ENCODE measurements at regions not wholly inside any gene's neighbourhood (a gene's known extent, or its start where the extent isn't known, plus 50 kb on each side); places are given as distances from the start of the nearest gene placed in this dataset.

DNA sequence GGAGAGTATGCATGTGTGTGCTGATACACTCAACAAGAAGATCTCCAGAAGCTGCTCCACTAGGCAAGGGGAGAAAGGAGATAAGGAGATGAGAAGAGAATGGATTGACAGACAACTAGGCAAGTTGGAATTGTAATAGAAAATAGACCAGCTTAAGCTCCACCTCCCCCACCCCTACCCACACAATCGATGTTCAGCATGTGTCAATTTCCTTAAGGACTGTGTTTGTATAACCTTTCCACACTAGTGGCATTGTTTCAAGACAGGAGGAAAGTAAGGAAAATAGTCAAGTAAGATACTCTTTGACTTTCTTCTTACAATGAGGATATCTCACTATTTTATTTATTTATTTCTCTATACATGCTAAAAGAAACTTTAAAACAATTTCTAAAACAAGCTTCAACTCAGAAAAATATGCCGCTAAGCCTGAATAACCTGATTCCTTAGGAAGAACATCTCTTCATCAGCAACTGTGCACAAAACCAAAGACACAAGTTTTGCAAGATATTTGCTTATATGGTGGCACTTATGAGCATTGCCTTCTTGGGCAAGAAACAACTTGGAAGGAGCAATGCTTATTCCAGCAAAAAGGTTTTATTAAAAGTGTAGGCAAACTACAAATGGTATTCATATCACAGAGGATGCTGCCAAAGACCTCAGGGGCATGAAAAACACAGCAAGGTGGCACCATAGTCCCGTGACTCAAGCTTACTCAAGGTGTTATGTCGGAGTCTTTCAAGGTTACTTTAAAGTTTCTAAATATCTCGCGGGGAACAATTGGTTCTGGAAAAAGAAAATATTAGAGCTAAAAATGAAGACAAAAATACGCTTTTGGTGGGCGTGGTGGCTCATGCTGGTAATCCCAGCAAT, 249.1 kb downstream of the COL12A1 start:
- intact Hi-C loops (cut with micrococcal nuclease): no loop called here

DNA sequence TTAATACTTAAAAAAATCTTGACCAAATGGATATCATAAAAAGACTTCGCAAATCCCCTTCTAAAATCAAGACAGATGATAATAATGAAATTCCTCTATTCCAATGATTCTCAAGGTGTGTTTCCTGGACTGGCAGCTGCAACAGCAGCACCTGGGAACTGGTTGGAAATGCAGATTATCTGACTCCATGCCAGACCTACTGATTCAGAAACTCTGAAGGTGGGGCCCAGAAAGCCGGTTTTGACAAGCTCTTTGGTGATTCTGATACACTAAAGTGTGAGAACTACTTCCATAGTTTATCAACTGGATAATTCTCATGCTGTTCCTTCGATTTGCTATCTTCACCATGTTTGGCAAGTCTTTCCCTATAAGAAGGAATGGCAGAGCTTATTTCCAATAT, 252.1 kb downstream of the COL12A1 start:
- intact Hi-C loops (cut with micrococcal nuclease): no loop called here

DNA sequence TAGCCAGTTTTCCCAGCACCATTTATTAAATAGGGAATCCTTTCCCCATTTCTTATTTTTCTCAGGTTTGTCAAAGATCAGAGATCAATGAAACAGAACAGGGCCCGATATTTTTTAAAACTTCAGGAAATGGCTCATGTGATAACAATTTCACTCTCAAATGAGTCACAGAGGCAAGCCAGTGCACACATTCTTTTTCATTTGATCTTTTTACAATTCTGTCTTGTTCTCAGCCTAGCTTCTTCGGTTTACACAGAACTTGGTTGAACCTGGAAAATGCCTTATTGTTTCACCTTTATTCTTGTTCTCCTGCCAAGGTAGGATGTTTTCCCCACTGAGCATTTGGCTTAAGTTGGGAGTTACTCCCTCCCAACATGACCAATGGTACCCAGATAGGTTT, 258.9 kb downstream of the COL12A1 start:
- intact Hi-C loops (cut with micrococcal nuclease): no loop called here

DNA sequence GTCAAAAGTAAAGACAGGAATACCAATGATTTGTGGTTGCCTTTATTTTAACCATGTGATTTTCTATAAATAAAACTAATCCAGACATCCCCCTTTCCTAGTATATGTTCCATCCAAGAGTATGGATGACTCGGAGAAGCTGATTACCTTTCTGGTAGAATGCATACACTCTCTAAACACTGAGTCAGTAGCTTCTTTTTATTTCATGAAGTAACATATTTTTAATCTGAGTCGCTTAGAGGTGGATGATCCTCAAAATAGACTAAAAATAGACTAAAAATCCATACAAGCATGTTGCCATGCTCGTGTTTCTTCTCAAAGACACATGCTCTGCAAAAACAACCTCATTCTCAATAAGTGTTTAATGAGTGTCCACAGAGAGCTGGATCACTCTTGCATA, 263.7 kb downstream of the COL12A1 start:
- intact Hi-C loops (cut with micrococcal nuclease): no loop called here

DNA sequence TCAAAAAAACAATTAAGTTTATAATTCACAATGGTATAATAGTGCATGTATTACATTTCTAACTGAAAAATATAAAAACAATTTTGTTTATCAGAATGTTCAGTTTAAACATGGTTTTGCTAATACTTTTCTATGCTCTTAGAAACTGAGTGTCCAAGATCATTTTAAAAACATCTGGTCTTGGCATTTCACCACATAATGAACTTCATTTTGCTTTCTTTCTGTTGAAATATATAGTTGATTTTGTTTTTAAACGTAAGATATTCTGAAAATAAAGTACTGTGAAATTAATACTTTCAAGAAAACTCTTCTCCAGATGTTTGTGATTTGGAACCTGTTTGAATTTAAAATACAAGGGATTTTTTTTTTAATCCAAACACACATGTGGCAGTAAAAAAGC, 264.4 kb downstream of the COL12A1 start:
- intact Hi-C loops (cut with micrococcal nuclease): no loop called here

DNA sequence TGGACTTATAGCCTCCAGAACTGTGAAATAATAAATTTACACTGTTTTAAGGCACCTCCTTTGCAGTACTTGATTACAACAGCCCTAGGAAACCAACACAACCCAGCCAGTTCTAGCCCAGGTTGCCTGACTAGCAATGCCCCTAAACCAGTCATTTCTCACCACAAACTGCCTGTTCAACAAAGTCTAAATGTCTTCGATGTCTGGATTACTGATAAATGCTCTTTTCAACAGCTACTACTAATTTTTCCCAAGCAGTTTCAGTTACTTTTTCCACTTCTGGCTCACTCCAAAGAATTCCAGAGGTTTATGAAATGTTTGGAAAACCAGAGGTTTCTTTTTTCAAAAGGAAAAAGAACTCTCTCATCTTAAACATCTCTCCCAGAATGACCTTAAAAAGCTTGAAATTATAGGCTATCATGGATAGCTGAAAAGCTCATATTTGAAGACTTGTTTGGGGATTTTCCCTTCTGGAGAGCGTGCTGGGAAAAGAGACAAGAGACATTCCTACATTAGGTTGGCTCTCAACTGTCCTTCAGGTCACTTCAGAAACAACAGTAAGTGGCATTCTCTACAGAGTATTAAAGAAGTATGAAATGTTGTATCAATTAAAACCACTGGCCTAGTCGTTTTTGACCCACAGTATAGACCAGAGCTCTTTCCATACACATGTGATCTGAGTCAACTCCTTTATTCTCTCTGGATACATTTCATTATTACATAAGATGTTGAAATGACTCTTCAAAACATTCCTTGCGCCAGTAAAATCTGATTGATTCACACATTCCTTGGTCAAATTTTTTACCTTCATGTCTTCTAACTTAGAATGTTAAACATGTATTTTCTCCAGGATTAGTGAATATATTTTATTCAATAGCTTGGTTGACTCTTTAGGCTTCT, 265.9 kb downstream of the COL12A1 start:
- intact Hi-C loops (cut with micrococcal nuclease): no loop called here

DNA sequence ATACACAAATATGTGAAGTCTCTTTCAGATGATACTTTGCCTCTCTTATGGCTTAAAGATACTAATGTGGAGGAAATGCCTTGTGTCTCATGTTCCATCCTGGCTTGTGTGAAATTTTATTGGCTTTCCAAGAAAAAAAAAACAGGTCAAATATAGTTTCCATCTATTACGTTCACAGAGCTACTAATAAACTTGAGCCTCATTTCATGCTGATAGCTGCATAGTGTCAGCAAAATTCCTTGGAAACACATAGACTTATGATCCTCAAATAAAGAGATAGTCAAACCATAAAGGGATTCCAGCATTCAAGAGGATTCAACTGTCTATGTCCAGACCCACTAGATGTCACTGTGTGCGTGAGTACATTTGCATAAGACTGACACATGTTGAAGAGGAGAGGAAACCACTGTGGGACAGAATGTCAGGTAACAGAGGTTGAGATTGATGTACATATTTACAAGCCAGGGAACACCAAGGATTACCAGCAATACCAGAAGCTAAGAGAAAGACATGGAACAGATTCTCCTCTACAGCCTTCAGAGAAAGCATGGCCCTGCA, 266.6 kb downstream of the COL12A1 start:
- intact Hi-C loops (cut with micrococcal nuclease): no loop called here

DNA sequence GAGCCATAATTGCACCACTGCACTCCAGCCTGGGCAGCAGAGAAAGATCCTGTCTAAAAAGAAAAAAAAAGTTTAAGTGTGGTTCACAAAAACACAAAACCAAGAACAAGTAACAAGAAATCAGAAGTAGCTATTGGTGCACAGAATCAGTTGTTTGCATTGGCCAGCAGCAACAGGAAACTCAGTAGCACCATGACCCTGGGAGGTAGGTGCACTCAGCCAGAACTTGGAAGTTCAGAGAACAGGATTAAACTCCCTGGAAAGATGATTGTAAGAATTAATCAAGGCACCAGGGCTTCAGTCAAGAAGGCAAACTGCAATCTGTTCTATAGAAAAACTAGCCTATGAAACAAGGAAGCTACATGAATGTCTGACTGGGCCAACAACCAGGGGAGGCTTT, 267.9 kb downstream of the COL12A1 start:
- intact Hi-C loops (cut with micrococcal nuclease): no loop called here

DNA sequence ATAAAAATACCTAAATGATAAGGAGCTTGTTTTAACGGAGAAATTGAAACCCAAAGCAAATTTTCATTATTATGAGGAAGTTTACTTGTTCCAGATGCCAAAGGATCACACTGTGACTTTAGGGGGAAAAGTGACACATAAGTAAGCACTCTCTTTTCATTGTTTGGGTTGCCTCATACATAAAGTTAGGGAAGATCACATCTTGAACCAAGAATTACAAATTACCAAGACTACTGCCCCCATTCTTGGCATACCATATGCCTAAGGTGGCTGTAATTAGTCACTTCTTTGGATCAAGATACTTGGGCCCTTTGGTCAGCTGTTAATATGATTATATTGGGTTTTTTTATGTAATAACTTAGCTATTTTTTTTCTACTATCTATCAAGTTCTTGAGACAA, 269.0 kb downstream of the COL12A1 start:
- intact Hi-C loops (cut with micrococcal nuclease): no loop called here

DNA sequence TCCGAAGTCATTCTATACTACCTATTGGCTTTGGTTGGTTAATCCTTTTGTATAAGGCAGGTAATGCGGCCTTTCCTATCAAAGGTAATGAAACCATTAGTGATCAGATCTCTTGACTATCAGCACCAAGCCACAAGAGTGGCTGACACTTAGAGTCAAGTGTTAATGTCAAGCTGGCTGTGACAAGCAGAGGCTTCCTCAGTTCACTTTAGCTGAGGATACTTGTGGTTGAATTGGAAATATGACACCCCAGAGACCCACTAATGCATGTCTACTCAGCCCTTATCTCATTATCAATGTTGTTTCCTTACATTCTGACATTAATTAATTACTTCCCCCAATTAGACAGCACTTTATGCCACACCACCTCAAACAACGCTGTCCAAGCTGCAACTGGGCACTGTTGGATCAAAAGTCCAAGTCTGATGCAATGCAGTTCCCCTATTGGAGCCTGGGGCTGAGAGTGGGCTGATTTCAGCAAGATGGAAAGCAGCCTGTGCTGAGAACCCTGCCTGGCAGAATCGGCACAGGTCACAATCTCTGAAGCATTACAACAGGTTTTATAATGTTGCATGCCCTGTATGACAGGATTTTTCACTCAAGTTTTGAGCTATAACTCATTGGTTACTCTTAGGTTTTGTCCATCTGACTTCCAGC, 273.5 kb downstream of the COL12A1 start:
- intact Hi-C loops (cut with micrococcal nuclease): no loop called here

DNA sequence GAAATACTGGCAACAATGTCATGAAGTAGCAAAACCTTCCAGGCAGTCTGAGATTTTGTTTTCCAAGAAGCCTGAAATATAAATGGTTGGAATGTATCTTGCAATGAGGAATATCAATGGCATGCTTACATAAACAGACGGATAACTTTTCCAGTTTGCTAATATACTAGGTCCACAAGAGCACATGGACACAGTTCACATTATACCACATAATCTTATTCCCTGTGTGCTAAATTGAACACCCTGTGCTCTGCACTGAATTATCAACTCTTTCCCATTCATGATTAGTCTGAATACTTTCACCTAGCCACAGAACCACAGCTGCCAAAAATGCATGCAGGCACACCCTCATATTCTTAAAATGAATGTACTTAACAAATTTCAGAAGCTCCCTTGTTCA, 274.3 kb downstream of the COL12A1 start:
- intact Hi-C loops (cut with micrococcal nuclease): no loop called here

DNA sequence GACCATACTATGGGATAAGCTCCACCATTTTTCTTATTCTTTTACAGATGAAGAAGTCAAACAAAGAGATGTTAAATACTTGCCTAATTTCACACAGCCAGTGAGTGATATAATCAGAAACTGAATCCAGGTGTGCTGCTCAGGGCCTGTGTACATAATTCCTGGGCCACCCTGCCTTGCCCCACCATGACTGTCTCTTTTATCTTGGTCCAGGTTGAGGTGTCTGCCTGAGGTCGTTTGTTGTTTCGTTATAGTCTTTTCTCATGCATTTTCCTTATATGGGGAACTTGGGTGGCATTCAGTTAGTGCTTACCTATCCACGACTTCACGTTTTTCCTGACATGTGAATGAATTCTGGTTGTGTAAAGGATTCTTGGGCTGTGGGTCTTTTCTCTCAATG, 277.6 kb downstream of the COL12A1 start:
- intact Hi-C loops (cut with micrococcal nuclease): no loop called here

DNA sequence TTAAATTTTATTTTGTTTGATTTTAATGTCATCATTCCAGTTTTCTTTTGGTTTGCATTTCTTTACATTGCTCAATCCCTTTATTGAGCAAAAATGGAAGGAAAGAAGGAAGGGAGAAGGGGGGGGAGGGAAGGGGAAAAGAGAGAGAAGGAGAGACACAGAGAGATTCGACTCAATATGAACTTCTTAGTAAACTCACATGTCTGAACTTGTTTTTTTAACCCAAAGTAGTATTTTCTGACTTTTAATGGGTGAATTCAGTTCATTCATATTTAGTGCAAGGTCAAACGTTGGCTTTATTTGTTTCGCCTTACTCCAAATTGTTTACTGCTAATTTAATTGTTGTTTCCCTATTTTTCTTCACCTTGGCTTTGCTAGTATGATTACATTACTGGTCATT, 278.6 kb downstream of the COL12A1 start:
- intact Hi-C loops (cut with micrococcal nuclease): no loop called here

DNA sequence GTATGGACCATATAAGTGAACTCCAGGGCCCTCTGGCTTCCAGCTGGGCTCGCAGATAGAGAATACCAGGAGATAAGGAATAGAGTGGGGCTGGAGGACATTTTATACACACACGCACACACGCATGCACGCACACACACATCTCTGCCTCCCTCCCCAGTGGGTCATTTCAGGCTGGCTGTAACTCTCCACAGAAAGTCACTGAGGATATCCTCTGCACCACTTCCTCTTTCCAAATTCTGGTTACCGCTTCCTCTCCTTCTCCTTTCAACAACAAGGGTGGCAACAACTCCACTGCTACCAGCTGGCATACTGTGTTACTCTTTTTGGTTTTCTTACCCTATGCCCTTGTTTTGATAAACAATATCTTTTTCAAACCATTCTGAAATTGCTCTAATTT, 280.2 kb downstream of the COL12A1 start:
- intact Hi-C loops (cut with micrococcal nuclease): no loop called here

DNA sequence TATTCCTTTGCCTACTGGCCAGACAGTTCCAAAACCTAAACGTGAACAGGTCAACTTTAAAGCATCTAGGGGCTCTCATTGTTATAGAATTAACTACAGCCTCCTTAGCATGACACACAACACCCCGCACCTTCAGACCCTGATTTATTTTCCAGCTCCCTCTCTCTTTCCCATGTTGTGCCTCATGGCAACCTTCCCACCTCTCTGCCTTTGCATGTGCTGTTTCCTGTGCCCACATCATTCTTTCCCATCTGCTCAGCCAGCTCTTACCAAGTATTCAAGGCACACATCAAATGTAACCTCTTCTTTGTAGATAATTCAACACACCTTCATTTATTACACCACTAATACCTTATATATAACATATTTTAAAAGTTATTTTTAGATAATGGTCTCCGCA, 291.0 kb downstream of the COL12A1 start:
- intact Hi-C loops (cut with micrococcal nuclease): no loop called here

DNA sequence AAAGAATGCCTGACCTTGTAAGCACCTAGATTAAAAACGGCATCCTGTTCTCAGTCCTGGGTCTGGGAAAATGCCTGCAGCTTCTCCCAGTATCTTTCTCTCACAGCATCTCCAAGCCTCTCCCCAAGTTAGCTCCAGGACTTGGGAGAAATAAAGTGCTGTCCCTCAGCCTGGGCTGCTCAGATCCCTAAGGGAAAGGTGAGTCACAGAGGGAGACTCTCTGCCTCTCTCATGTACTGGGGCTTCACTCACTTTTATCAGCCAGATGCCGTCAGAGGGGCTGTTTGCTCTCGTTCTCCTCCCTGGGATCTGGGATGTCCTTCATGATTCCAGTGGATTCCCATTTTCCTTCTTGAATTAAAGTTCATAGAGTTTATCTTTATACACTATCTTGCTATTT, 293.6 kb downstream of the COL12A1 start:
- intact Hi-C loops (cut with micrococcal nuclease): no loop called here

DNA sequence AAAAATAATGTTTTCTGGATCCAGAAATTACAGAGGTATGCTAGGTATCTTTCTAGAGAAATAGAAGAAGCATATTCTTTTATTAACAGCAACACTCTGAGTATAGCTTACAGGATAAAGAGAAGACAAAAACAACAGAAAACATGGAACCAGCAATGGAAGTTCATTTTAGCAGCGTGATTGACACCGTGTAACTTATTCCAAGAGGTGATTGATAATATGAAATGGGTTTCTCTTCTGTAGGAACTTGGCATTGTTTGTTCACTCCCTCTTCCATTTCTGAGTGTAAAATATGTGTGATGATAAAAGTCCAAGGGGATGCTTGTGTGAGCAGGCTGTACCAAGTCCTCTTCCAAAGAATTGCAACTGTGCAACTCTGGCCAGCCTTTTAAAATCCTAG, 303.0 kb downstream of the COL12A1 start:
- intact Hi-C loops (cut with micrococcal nuclease): no loop called here

DNA sequence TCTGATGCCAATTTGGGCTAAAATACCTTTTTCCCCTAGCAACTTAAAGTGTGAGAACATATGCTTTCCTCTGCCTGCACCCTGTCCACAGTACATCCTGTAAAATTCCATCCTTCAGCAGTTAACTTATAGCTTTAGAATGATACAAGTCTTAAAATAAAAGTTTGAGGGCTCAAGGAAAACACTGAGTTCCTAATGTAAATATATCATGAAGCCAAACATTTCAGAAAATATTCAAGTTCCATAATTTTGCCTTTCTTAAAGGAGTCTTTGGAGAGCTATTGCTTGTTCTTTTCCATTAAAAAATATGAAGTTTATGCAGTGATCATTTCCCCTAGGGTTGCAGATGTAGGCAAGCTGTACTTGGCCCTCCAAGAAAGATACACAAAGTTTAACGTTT, 303.8 kb downstream of the COL12A1 start:
- intact Hi-C loops (cut with micrococcal nuclease): no loop called here

DNA sequence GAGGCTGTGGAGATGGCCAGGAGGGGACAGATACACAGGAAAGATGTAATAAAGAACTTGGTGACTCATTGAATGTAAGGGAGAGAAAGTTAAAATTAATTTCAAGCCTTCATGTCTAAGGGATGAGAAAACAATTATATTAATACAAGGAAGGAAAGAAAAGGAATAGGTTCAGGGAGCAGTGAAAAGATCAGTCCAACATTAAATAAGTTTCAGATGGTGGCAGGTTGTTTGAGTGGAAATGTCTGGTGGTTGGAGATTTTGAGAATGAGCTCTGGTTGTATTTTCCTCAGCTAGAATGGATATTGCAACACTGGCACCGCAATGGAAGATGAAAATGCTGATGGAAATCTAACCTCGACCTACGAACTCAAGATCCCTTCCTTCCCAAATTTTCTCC, 304.3 kb downstream of the COL12A1 start:
- intact Hi-C loops (cut with micrococcal nuclease): no loop called here

DNA sequence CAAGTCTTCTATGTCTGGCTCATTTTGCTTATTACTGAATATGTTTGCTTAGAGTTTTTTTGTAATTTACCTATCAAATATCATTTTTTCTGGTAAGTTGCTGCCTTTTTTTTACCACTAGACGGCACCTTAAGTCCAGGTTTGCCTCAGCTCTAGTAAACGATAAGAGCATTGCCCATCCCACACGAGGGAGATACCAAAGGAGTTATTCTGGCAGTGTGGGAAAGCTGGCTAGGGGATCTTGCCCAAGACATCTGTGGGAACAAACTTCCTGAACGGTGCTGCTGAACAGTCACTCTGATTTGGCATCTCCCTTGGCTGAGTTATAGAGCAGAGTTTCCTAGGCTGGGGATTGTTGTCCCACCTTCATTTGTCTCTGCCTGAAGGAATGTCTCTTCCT, 306.4 kb downstream of the COL12A1 start:
- intact Hi-C loops (cut with micrococcal nuclease): no loop called here

DNA sequence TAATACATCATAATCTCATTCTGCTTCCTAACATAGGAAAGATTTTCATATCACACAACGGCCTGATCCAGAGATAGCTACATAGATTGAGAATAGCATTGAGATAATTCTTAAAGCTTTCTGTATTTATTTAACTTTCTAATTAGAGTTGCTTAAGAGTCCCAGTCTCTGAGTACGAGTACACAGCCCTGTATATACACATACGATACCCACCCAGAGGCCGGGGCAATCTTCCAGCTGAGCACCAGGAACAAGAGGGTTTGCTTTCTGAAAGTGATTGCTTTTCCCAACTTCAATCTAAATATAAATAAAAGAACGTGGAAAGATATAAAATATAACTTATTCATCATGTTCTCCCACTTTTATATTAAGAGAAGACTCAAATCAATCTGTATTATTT, 313.8 kb downstream of the COL12A1 start:
- intact Hi-C loops (cut with micrococcal nuclease): no loop called here

DNA sequence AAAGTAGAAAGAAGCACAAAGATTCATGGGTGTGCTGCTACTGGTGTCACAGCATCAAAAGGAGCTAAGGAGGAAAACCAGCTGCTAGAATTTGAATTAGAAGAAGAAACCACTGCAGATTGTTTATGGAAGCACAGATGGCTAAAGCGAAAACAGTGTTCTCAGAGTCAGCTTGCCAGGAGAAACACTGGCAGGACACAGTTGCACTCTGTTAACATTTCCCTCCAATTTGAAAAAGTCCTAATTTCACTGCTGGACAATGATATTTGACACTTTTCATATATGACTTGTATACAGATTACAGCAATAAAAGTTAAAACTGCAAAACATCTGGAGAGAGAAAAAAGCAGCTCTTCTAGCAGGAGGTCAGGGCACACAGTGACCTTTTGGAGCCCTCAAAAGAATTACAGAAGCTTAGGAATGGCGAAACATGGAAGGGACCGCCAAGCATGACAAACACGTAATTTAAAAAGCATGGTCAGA, 314.5 kb downstream of the COL12A1 start:
- intact Hi-C loops (cut with micrococcal nuclease): no loop called here

All from T-helper 2 cell treated with Interferon-gamma antibody and Interleukin-4, amounts not matched to agents 100 ng/mL and 5 ng/mL, for 36 hours (primary cell).